HG03558 (cell line): ENCODE measurements at regions not wholly inside any gene's neighbourhood (a gene's known extent, or its start where the extent isn't known, plus 50 kb on each side); places are given as distances from the start of the nearest gene placed in this dataset.
"Not testable (repeated sequence)": the region's sequence is repeated elsewhere in the genome, so short reads cannot be mapped to it uniquely, and the experiment has no call there.

ENCODE experiments used
- ATAC-seq: cut with Tn5 transposase; IDR thresholded peaks from one replicate; pipeline ENCODE4 v1.9.1; 2021; ENCODE audit warnings: moderate number of reproducible peaks; ENCODE audit not compliant: unreplicated experiment; ENCODE audit errors: extremely low read depth

DNA sequence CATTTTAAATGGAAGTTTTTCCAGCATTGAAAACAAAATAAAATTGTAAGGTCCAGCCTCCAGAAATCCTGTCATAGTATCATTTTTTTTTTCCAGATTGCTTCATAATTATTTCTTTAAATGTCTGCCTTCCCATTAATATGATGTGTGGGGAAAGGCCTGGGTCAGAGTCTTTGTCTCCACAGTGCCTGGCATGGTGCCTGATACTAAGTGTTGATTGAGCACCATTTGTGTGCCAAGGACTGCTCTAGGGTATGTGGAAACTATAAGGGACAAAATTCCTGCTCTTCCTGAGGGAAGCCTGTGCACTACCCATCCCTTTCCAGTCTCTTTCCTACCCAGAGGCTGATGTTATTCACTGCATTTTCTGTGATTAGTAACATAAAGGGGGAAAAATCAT lies 53.1 kb upstream of the BEND4 start:
- ATAC-seq: no peak

DNA sequence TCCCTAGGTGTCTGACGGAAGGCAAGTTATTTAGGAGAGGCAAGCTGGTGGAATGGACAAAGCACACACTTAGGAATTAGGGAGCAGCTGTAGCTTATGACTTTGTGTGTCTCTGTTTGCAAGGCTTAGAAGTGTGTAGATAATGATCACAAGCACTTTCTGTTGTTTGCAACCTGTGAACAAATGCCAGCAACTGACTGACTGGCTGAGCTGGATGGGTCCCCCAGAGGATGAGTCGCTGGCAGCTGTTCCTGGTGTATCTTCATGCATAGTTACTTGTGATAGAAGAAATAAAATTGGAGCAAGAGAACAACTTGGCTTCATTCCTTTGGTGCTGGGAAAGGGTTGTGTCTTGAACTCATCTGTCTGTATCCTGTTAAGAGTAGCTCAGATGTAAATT lies 64.2 kb upstream of the BEND4 start:
- ATAC-seq: no peak

- ATAC-seq: no peak
These were observed 72.8 kb upstream of the BEND4 start for GRCh38 chr4:42225286-42225685.

DNA sequence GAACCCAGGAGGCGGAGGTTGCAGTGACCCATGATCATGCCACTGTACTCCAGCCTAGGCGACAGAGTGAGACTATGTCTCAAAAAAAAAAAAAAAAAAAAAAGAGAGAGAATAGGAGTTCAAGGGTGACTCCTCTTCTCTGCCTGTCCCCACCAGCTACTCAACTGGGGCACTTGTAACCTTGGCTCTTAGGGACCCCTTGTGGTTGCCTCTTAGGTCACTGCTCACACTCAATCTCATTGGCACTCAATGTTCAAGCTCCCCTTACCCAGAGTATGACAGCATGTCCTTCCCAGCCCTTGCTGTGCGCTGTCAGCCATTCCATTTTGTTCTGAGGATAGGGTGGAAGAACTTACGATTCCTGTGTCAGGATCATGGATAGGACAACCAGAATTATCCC lies 82.4 kb upstream of the BEND4 start:
- no peak for ATAC-seq

DNA sequence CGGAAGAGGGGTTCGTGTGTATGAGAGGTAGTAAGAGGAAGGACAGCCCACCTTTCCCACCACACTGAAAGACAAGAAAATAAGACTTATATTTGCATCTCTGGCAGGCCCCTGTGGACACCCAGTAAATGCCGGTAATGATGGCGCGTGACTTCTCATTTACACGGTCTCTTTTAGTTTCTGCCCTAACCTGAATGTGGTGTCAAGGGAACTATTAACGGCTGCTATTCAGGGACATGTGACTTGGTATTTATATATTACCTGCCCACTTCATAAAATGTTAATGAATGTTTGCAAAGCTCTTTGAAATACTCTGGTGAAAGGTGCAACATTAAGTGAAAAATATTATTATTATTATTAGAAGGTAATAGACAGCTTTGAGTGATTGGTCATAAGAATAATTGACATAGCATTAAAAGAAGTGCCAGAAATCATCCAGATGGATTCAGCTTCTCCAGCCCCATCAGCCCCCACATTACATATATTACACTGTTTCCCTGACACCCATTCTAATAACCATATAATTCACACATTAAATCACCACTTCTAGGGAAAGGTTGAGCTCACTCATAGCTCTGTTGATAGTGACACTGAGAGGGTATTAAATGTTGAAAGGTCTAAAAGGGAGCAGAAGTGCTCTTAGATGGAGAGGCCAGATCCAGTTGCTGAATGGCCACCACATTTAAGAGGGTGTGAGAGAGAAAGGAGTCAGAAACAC lies 83.0 kb upstream of the BEND4 start:
- no peak for ATAC-seq

- no peak for ATAC-seq
These were observed 84.6 kb upstream of the BEND4 start for GRCh38 chr4:42237010-42237409.

GRCh38 chr4:42237451-42237850 lies 85.0 kb upstream of the BEND4 start:
- ATAC-seq: no peak

GRCh38 chr4:42248972-42249371 lies 96.5 kb upstream of the BEND4 start:
- no peak for ATAC-seq

- ATAC-seq: no peak
These were observed 99.9 kb upstream of the BEND4 start for GRCh38 chr4:42252315-42252714.

GRCh38 chr4:42257645-42258044 lies 105.2 kb upstream of the BEND4 start:
- not testable (repeated sequence) for ATAC-seq

GRCh38 chr4:42262701-42263490 lies 110.4 kb upstream of the BEND4 start:
- no peak for ATAC-seq

- ATAC-seq: no peak
These were observed 113.5 kb upstream of the BEND4 start for GRCh38 chr4:42265782-42266602.

DNA sequence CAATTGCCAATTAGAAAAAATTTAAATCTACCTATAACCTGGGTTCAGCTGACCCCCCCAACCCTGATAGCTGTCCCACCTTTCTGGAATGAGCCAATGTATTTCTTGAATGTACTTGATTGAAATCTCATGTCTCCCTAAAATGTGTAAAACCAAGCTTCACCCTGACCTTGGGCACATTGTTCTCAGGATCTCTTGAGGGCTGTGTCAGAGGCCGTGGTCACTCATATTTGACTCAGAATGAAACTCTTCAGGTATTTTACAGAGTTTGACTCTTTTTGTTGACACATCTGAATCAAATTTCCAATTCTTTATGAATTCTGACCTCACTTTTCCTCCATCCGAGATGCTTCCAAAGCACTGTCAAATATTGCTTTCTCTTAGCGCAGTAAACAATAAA lies 115.3 kb upstream of the BEND4 start:
- ATAC-seq: no peak

DNA sequence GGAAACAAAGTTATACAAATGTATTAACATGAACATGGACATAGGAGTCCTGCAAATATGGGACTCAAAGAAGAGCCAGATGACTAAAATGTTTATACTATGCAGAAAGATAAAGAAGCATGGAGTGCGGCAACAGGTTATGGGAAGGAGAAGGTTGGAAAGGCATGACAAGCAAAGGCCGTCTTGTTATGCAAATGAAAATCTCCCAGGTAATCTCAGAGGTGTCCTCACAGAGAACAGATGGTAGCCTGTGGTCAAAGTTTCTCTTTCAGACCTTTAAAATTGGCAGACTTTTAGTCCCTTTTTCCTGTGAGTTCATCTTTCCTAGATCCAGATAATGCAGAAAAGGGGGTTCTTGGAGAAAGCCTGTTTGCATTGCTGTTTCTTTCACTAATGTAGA lies 116.4 kb upstream of the BEND4 start:
- no peak for ATAC-seq

- ATAC-seq: no peak
These were observed 118.6 kb upstream of the BEND4 start for GRCh38 chr4:42271096-42271495.

DNA sequence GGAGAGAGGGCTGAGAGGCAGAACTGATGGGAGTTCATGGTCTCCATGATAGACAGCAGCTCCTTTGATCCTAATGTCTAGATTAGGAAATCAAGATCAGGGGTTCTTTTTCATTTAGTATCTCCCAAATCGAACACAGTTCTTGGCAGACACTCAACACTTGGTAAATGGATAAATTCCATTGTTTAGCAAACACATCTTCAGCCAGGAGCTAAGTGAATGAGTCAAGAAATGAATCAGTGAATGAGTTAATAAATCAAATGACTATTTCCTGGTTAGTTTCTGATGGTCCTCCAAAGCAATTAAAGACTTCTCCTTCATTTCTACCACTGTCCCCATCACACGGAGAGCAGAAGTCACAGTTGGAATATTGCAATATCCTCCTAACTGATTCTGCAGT lies 120.0 kb upstream of the SHISA3 start:
- no peak for ATAC-seq

DNA sequence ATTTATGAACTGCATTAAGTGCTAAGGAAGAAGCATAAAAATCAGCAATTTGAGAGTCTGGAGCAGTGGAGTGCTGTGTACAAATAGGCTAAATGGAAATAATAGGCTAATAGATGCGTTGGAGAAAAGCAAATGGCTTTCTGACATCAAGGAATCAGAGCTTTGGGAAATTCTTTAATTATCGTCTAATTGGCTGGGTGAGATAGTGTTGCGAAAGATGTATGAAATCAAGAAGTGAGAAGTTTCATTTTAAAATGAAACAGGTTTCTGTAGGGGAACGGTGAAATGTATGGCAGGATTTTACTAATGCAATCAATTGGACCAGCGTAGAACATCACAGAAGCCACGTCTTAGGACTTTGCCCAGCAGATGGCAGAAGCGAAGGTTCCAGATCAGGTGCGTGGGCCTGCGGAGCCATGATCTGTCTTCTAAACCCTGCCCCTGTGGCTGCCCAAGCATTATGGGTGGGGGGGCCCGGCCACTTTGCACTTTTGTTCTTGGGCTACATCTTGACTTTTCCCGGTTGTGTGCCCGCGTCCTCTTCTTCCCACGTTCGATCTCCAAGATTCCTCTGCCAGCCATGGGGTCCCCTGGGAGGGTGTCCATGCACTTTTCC lies 118.5 kb upstream of the SHISA3 start:
- no peak for ATAC-seq

GRCh38 chr4:42280327-42281095 lies 116.8 kb upstream of the SHISA3 start:
- ATAC-seq: no peak

DNA sequence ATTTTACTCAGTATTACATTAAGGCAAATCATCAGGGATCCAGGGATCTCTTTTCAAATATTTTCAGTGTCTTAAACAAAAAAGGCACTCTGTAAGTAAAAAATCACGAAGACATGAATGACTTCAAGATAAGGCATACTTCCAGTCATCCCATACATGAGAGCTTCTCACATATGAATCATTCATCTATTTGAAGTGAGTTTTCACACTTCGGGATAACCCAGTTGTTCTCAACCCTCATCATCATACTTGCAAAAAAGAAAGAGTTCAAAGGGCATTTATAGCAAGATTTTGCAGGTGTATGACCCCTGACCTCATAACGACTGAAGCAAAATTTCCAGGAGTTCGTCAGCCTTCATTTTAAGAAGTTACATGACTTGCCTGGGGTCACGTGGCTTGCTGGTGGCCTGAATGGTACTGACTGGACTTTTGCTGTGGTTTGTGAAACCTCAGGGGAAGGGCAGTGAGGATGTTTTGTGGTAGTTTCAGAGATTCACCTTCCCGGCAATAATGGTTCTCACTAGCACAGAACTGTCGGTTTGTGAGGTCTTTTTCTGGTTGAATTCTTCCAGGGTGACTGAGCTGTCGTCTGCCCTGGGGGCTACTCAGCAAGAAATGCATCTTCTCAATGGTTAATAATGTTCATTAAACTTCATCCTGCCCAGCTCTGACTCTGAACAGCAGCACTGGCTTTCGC lies 115.8 kb upstream of the SHISA3 start:
- peak; percentile 45 for ATAC-seq
